ENCODE measurements at regions not wholly inside any gene's neighbourhood (a gene's known extent, or its start where the extent isn't known, plus 50 kb on each side); places are given as distances from the start of the nearest gene placed in this dataset.

DNA sequence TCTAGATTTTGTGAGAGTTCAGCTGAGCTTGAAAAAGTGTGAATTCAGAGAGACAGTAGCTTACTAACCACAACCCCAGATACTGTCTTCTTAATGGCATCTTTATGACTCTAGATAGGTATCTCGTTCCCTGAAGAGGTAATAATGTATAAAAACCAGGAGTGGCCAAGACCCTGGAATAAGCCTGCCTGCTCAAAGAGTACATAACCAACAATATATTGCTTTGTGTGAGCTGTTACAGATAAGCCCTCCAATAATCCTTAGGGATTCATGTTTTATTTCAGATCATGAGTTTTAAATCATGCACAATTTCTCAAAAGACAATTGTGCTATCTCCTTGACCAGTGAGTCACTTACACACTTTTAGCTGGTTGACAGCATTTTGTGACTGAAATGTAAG, 327.8 kb upstream of the ADGRB3 start:
- WGBS (ENCODE audit: insufficient coverage) = no CpG with 5 or more reads among the region's 1 CpG
- DNase-seq = no peak
- ChIA-PET POLR2A (no interaction called here), CTCF (no interaction called here)
- Histone ChIP-seq H3K4me3 (ENCODE audit: control insufficient read depth in 1 of 7, extremely low read depth in 1 of 7, insufficient read depth in 4 of 7, low read depth in 2 of 7, low read length in 6 of 7) (no peak overlapping the region), H3K9me3 (ENCODE audit: control extremely low read depth in 1 of 5, control insufficient read depth in 4 of 5, insufficient read depth in 2 of 5, low read depth in 1 of 5, low read length in 4 of 5) (peaks cover 0 to 1% (median 0%) of the 10 kb centered on the region in 5 experiments), H3K27me3 (replicated peaks in 2 of 5; ENCODE audit: control insufficient read depth in 4 of 5, insufficient read depth in 5 of 5, low read length in 4 of 5) (no peaks in the 10 kb centered on the region), H3K27ac (ENCODE audit: insufficient read depth in 1 of 2, low read depth in 1 of 2, low read length in 2 of 2, poor library complexity in 1 of 2, severe bottlenecking in 2 of 2) (no peak overlapping the region), H3K4me1 (ENCODE audit: control extremely low read depth in 1 of 4, control insufficient read depth in 4 of 4, insufficient read depth in 4 of 4, low read length in 3 of 4) (no peaks in the 10 kb centered on the region), H3K36me3 (ENCODE audit: control insufficient read depth in 4 of 4, insufficient read depth in 4 of 4, low read length in 3 of 4) (no peaks in the 10 kb centered on the region)

DNA sequence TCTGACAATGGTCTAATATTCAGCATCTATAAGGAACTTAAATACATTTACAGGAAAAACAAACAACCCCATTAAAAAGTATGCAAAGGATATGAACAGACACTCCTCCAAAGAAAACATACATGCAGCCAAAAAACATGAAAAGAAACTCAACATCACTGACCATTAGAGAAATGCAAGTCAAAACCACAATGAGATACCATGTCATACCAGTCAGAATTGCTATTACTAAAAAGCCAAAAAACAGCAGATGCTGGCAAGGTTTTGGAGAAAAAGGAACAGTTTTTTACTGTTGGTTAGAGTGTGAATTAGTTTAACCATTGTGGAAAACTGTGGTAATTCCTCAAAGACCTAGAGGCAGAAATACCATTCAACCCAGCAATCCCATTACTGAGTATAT, 339.0 kb upstream of the ADGRB3 start:
- H3K4me1 ChIP-seq (ENCODE audit: control extremely low read depth in 1 of 4, control insufficient read depth in 4 of 4, insufficient read depth in 4 of 4, low read length in 3 of 4) = no peaks in the 10 kb centered on the region
- no peak overlapping the region for H3K27ac ChIP-seq (ENCODE audit: insufficient read depth in 1 of 2, low read depth in 1 of 2, low read length in 2 of 2, poor library complexity in 1 of 2, severe bottlenecking in 2 of 2)
- CTCF ChIA-PET = no interaction called here
- H3K27me3 ChIP-seq (replicated peaks in 2 of 5; ENCODE audit: control insufficient read depth in 4 of 5, insufficient read depth in 5 of 5, low read length in 4 of 5) = no peaks in the 10 kb centered on the region
- no peaks in the 10 kb centered on the region for H3K36me3 ChIP-seq (ENCODE audit: control insufficient read depth in 4 of 4, insufficient read depth in 4 of 4, low read length in 3 of 4)
- no peak for DNase-seq
- H3K4me3 ChIP-seq (ENCODE audit: control insufficient read depth in 1 of 7, extremely low read depth in 1 of 7, insufficient read depth in 4 of 7, low read depth in 2 of 7, low read length in 6 of 7) = no peak overlapping the region
- peaks cover 0 to 2% (median 0%) of the 10 kb centered on the region in 5 experiments for H3K9me3 ChIP-seq (ENCODE audit: control extremely low read depth in 1 of 5, control insufficient read depth in 4 of 5, insufficient read depth in 2 of 5, low read depth in 1 of 5, low read length in 4 of 5)
- POLR2A ChIA-PET = no interaction called here

DNA sequence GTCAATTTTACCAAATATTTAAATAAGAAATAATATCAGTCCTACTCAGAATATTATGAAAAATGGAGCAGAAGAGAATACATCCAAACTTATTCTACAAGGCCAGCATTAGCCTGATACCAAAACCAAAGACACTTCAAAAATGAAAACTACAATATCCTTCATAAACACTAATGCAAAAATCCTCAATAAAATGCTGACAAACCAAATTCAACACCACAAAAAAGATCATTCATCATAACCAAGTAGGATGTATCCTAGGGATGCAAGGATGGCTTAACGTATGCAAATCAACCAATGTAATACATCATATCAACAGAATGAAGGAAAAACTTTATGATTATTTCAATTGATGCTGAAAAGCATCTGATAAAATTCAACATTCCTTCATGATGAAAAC, 352.4 kb upstream of the ADGRB3 start:
- Histone ChIP-seq H3K36me3 (ENCODE audit: control insufficient read depth in 4 of 4, insufficient read depth in 4 of 4, low read length in 3 of 4) (no peaks in the 10 kb centered on the region), H3K27ac (ENCODE audit: insufficient read depth in 1 of 2, low read depth in 1 of 2, low read length in 2 of 2, poor library complexity in 1 of 2, severe bottlenecking in 2 of 2) (no peak overlapping the region), H3K4me3 (ENCODE audit: control insufficient read depth in 1 of 7, extremely low read depth in 1 of 7, insufficient read depth in 4 of 7, low read depth in 2 of 7, low read length in 6 of 7) (no peak overlapping the region), H3K27me3 (replicated peaks in 2 of 5; ENCODE audit: control insufficient read depth in 4 of 5, insufficient read depth in 5 of 5, low read length in 4 of 5) (no peaks in the 10 kb centered on the region), H3K9me3 (ENCODE audit: control extremely low read depth in 1 of 5, control insufficient read depth in 4 of 5, insufficient read depth in 2 of 5, low read depth in 1 of 5, low read length in 4 of 5) (no peaks in the 10 kb centered on the region), H3K4me1 (ENCODE audit: control extremely low read depth in 1 of 4, control insufficient read depth in 4 of 4, insufficient read depth in 4 of 4, low read length in 3 of 4) (no peaks in the 10 kb centered on the region)
- ChIA-PET POLR2A (no interaction called here), CTCF (no interaction called here)
- DNase-seq = no peak
- WGBS (ENCODE audit: insufficient coverage) = no CpG with 5 or more reads among the region's 1 CpG

DNA sequence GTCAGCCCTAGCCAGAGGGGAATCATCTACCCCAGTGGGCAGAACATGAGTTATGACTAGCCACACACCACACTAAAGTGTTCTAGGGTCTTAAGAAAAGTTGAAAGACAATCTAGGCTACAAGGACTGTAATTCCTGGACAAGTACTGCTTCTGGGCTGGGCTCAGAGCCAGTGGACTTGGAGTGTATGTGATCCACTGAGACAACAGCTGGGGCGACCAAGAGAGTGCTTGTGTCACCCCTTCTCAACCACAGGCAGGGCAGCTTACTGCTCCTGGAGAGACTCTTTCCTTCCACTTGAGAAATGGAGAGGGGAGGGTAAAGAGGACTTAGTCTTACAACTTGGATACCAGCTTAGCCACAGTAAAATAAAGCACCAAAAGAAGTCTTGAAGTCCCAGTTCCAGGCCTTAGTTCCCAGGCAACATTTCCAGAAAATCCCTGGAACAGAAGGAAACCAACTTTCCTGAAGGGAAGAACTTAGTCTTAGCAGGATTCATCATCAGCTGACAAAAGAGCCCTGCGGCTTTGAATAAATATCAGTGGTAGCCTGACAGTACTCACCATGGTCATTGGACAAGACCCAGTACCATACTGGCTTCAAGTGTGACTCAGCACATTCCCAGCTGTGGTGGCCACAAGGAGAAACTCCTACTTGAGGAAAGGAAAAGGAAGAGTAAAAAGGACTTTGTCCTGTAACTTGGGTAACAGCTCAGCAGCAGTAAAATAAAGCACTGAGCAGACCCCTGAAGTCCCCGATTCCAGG, 355.1 kb upstream of the ADGRB3 start:
- Histone ChIP-seq H3K27ac (ENCODE audit: insufficient read depth in 1 of 2, low read depth in 1 of 2, low read length in 2 of 2, poor library complexity in 1 of 2, severe bottlenecking in 2 of 2) (no peak overlapping the region), H3K4me1 (ENCODE audit: control extremely low read depth in 1 of 4, control insufficient read depth in 4 of 4, insufficient read depth in 4 of 4, low read length in 3 of 4) (no peaks in the 10 kb centered on the region), H3K4me3 (ENCODE audit: control insufficient read depth in 1 of 7, extremely low read depth in 1 of 7, insufficient read depth in 4 of 7, low read depth in 2 of 7, low read length in 6 of 7) (no peak overlapping the region), H3K27me3 (replicated peaks in 2 of 5; ENCODE audit: control insufficient read depth in 4 of 5, insufficient read depth in 5 of 5, low read length in 4 of 5) (no peaks in the 10 kb centered on the region), H3K36me3 (ENCODE audit: control insufficient read depth in 4 of 4, insufficient read depth in 4 of 4, low read length in 3 of 4) (no peaks in the 10 kb centered on the region), H3K9me3 (ENCODE audit: control extremely low read depth in 1 of 5, control insufficient read depth in 4 of 5, insufficient read depth in 2 of 5, low read depth in 1 of 5, low read length in 4 of 5) (no peaks in the 10 kb centered on the region)
- CTCF ChIA-PET = no interaction called here
- 100% methylated on average over 3 of the region's 3 CpGs for WGBS (ENCODE audit: insufficient coverage)
- POLR2A ChIA-PET = no interaction called here
- no peak for DNase-seq

DNA sequence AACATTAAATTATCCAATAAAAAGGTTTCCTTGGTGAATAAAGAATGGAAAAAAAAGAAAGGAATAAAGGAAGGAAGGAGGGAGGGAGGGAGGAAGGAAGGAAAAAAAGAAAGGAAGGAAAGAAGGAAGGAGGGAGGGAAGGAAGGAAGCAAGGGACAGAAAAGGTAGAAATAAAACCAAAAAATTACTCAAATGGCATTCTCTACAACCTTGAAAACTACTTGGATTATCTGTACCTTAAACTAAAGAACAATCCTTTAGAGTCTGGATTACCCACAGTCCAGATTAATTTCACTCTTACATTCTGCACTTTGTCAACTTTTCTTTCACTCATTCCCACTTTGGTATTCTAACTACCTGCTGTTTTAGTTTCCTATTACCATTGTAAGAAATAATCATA, 361.8 kb upstream of the ADGRB3 start:
- H3K36me3 ChIP-seq (ENCODE audit: control insufficient read depth in 4 of 4, insufficient read depth in 4 of 4, low read length in 3 of 4) = no peaks in the 10 kb centered on the region
- H3K27me3 ChIP-seq (replicated peaks in 2 of 5; ENCODE audit: control insufficient read depth in 4 of 5, insufficient read depth in 5 of 5, low read length in 4 of 5) = no peaks in the 10 kb centered on the region
- no peak overlapping the region for H3K27ac ChIP-seq (ENCODE audit: insufficient read depth in 1 of 2, low read depth in 1 of 2, low read length in 2 of 2, poor library complexity in 1 of 2, severe bottlenecking in 2 of 2)
- ChIA-PET CTCF (no interaction called here), POLR2A (no interaction called here)
- H3K4me3 ChIP-seq (ENCODE audit: control insufficient read depth in 1 of 7, extremely low read depth in 1 of 7, insufficient read depth in 4 of 7, low read depth in 2 of 7, low read length in 6 of 7) = no peak overlapping the region
- no peak for DNase-seq
- no peaks in the 10 kb centered on the region for H3K4me1 ChIP-seq (ENCODE audit: control extremely low read depth in 1 of 4, control insufficient read depth in 4 of 4, insufficient read depth in 4 of 4, low read length in 3 of 4)
- no peaks in the 10 kb centered on the region for H3K9me3 ChIP-seq (ENCODE audit: control extremely low read depth in 1 of 5, control insufficient read depth in 4 of 5, insufficient read depth in 2 of 5, low read depth in 1 of 5, low read length in 4 of 5)

DNA sequence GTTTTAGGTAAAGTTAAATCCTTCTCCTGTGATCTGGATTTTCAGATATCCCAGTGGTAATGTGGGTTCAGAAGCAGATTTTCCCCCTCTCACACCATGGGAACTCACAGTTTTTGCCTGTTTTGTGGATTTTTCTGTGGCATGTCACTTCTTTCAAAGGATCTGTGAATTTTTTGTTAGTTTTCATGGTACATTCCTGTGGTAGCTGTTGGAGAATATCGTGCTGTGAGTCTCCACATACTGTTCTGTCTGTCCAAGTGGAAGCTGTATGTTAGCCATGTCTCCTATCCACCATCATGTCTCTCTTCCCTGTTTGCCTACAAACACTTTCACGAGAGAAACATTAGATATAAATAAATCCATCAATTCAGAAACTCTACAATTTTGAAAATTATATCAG, 378.7 kb upstream of the ADGRB3 start:
- ChIA-PET POLR2A (no interaction called here), CTCF (no interaction called here)
- Histone ChIP-seq H3K9me3 (ENCODE audit: control extremely low read depth in 1 of 5, control insufficient read depth in 4 of 5, insufficient read depth in 2 of 5, low read depth in 1 of 5, low read length in 4 of 5) (peaks cover 0 to 4% (median 2%) of the 10 kb centered on the region in 5 experiments), H3K27me3 (replicated peaks in 2 of 5; ENCODE audit: control insufficient read depth in 4 of 5, insufficient read depth in 5 of 5, low read length in 4 of 5) (no peaks in the 10 kb centered on the region), H3K27ac (ENCODE audit: insufficient read depth in 1 of 2, low read depth in 1 of 2, low read length in 2 of 2, poor library complexity in 1 of 2, severe bottlenecking in 2 of 2) (no peak overlapping the region), H3K36me3 (ENCODE audit: control insufficient read depth in 4 of 4, insufficient read depth in 4 of 4, low read length in 3 of 4) (no peaks in the 10 kb centered on the region), H3K4me1 (ENCODE audit: control extremely low read depth in 1 of 4, control insufficient read depth in 4 of 4, insufficient read depth in 4 of 4, low read length in 3 of 4) (no peaks in the 10 kb centered on the region), H3K4me3 (ENCODE audit: control insufficient read depth in 1 of 7, extremely low read depth in 1 of 7, insufficient read depth in 4 of 7, low read depth in 2 of 7, low read length in 6 of 7) (no peak overlapping the region)
- WGBS (ENCODE audit: insufficient coverage) = no CpG with 5 or more reads among the region's 2 CpGs
- no peak for DNase-seq

DNA sequence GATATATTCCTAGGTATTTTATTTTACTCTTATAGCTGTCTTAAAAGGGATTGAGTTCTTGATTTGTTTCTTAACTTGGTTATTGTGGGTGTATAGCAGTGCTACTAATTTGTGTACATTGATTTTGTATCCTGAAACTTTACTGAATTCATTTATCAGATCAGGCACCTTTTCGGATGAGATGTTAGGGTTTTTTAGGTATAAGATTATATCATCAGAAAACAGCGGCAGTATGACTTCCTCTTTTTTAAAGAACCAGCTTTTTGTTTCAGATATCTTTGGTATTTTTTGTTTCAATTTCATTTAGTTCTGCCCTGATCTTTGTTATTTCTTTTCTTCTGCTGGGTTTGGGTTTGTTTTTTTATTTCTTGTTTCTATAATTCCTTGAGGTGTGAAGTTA, 382.4 kb upstream of the ADGRB3 start:
- Histone ChIP-seq H3K4me3 (ENCODE audit: control insufficient read depth in 1 of 7, extremely low read depth in 1 of 7, insufficient read depth in 4 of 7, low read depth in 2 of 7, low read length in 6 of 7) (no peak overlapping the region), H3K27me3 (replicated peaks in 2 of 5; ENCODE audit: control insufficient read depth in 4 of 5, insufficient read depth in 5 of 5, low read length in 4 of 5) (no peaks in the 10 kb centered on the region), H3K4me1 (ENCODE audit: control extremely low read depth in 1 of 4, control insufficient read depth in 4 of 4, insufficient read depth in 4 of 4, low read length in 3 of 4) (no peaks in the 10 kb centered on the region), H3K27ac (ENCODE audit: insufficient read depth in 1 of 2, low read depth in 1 of 2, low read length in 2 of 2, poor library complexity in 1 of 2, severe bottlenecking in 2 of 2) (no peak overlapping the region), H3K9me3 (ENCODE audit: control extremely low read depth in 1 of 5, control insufficient read depth in 4 of 5, insufficient read depth in 2 of 5, low read depth in 1 of 5, low read length in 4 of 5) (peaks cover 0 to 4% (median 0%) of the 10 kb centered on the region in 5 experiments), H3K36me3 (ENCODE audit: control insufficient read depth in 4 of 4, insufficient read depth in 4 of 4, low read length in 3 of 4) (no peaks in the 10 kb centered on the region)
- WGBS (ENCODE audit: insufficient coverage) = no CpG with 5 or more reads among the region's 2 CpGs
- CTCF ChIA-PET = no interaction called here
- POLR2A ChIA-PET = no interaction called here
- DNase-seq = peak in 2 of 3 donors; percentile 23 to 28

All from common myeloid progenitor, CD34-positive (primary cell).